ENCODE measurements at regions not wholly inside any gene's neighbourhood (a gene's known extent, or its start where the extent isn't known, plus 50 kb on each side); places are given as distances from the start of the nearest gene placed in this dataset.
A peak's percentile ranks its signal among the peaks of the same experiment; 100 is the strongest.

DNA sequence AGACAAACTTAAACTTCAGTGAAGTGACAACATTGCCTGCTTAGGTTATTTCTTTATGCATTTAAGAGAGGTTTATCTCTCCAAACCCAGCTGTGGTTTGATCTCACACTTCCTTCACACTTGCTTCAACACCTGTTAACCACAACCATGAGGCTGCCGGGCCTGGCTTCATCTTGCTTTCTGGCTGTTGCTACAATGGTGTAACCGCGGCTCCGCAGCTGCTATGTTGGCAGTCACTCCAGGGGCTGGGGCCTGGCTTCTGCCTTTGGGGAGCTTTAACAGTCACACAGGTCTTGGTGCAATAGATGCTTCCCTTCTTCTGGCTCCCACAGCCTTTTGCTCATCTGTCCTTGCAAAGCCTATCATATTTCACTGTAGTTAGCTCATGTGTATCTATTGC lies 72.9 kb upstream of the MNS1 start:
- Mint-ChIP-seq H3K4me1 (ENCODE audit: low read depth) (peaks cover 14% of the 10 kb centered on the region), H3K36me3 (ENCODE audit: low read depth) (no peaks in the 10 kb centered on the region), H3K9me3 (no peaks in the 10 kb centered on the region), H3K27me3 (no peaks in the 10 kb centered on the region), H3K4me3 (no peak overlapping the region), H3K27ac (no peak overlapping the region)
- no peak overlapping the region for H3K4me3 ChIP-seq (ENCODE audit: low read length)
- ChIA-PET CTCF (no interaction called here), POLR2A (interaction anchor here (0.5 kb wide), 1 partner anchor 75 kb away, joined by 3 read pairs; no protein-coding TSS in a partner anchor)
- H3K27me3 ChIP-seq (ENCODE audit: control insufficient read depth in 1 of 2, insufficient read depth in 2 of 2, low read length in 2 of 2) = no peaks in the 10 kb centered on the region
- intact Hi-C loops (cut with DNase I, micrococcal nuclease) = no loop called here
- H3K36me3 ChIP-seq (ENCODE audit: insufficient read depth, low read length) = no peaks in the 10 kb centered on the region
- peaks cover 0 to 12% of the 10 kb centered on the region in 2 experiments for H3K9me3 ChIP-seq (ENCODE audit: control insufficient read depth in 1 of 2, insufficient read depth in 1 of 2, low read length in 2 of 2)
- TF ChIP-seq, protein P1, sequence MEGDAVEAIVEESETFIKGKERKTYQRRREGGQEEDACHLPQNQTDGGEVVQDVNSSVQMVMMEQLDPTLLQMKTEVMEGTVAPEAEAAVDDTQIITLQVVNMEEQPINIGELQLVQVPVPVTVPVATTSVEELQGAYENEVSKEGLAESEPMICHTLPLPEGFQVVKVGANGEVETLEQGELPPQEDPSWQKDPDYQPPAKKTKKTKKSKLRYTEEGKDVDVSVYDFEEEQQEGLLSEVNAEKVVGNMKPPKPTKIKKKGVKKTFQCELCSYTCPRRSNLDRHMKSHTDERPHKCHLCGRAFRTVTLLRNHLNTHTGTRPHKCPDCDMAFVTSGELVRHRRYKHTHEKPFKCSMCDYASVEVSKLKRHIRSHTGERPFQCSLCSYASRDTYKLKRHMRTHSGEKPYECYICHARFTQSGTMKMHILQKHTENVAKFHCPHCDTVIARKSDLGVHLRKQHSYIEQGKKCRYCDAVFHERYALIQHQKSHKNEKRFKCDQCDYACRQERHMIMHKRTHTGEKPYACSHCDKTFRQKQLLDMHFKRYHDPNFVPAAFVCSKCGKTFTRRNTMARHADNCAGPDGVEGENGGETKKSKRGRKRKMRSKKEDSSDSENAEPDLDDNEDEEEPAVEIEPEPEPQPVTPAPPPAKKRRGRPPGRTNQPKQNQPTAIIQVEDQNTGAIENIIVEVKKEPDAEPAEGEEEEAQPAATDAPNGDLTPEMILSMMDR (IDR thresholded peaks at IDR 0.05) = no peak
- ATAC-seq (ENCODE audit: poor library complexity) (peak; percentile 44), DNase-seq (peak in 10 of 14 experiments; percentile 3 to 73 (median 25))
- no peak overlapping the region for H3K27ac ChIP-seq (ENCODE audit: low read depth in 1 of 2, low read length in 2 of 2)
- peaks cover 5% of the 10 kb centered on the region for H3K4me1 ChIP-seq (ENCODE audit: insufficient read depth, low read length)

DNA sequence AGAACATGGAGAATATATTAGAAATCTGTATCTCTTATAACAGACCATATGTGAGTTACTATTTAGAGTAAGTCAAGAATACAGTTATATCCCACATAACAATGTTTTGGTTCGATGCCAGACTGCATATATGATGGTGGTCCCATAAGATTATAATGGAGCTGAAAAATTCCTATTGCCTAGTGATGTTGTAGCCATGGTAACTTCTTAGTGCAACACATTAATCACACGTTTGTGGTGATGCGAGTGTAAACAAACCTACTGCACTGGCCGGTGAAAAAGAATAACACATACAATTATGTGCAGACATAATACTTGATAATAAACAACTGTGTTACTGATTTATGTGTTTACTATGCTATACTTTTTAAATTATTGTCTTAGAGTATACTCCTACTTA lies 69.8 kb upstream of the MNS1 start:
- Histone ChIP-seq H3K27me3 (ENCODE audit: control insufficient read depth in 1 of 2, insufficient read depth in 2 of 2, low read length in 2 of 2) (no peaks in the 10 kb centered on the region), H3K27ac (ENCODE audit: low read depth in 1 of 2, low read length in 2 of 2) (no peak overlapping the region), H3K4me1 (ENCODE audit: insufficient read depth, low read length) (peaks cover 5% of the 10 kb centered on the region), H3K4me3 (ENCODE audit: low read length) (no peak overlapping the region), H3K9me3 (ENCODE audit: control insufficient read depth in 1 of 2, insufficient read depth in 1 of 2, low read length in 2 of 2) (peaks cover 0 to 4% of the 10 kb centered on the region in 2 experiments), H3K36me3 (ENCODE audit: insufficient read depth, low read length) (no peaks in the 10 kb centered on the region)
- H3K27ac Mint-ChIP-seq = no peak overlapping the region
- no peak for DNase-seq
- no peaks in the 10 kb centered on the region for H3K9me3 Mint-ChIP-seq
- no peak for ATAC-seq (ENCODE audit: poor library complexity)
- ChIA-PET POLR2A (no interaction called here), CTCF (no interaction called here)
- no peak overlapping the region for H3K4me3 Mint-ChIP-seq
- TF ChIP-seq, protein P1 (IDR thresholded peaks at IDR 0.05) = no peak
- no peaks in the 10 kb centered on the region for H3K36me3 Mint-ChIP-seq (ENCODE audit: low read depth)
- intact Hi-C loops (cut with DNase I, micrococcal nuclease) = no loop called here
- peaks cover 14% of the 10 kb centered on the region for H3K4me1 Mint-ChIP-seq (ENCODE audit: low read depth)
- no peaks in the 10 kb centered on the region for H3K27me3 Mint-ChIP-seq

DNA sequence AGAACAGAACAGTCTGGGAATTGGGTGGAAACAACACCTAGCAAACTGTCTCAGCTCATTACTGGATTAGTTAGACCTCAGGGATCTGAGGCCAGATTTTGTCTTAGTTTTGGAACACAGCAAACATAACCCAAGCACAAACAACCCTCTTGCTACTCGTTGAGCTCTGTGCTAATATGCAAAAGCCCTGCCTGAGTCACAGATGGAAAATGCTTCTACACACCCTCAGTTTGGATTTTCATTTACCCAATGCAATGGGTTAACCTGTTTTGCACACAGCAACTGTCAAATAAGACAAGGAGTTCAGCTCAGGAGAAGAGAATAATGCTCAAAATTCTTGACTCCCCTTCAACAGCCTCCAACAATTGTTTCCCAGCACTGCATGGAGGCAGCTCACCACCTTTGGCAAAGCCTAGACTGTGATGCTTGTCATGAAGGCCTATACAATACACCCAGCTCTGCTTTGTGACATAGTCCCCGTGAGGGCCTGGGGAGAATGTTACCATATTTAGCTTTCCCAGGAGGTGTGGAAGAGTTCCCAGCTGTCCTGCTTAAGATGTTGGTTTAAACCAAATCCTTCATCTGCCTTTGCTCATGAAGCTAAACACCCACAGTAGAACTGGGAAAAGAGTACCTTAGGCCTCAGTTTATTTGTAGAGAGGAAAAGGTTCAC lies 68.9 kb upstream of the MNS1 start:
- H3K9me3 ChIP-seq (ENCODE audit: control insufficient read depth in 1 of 2, insufficient read depth in 1 of 2, low read length in 2 of 2) = peaks cover 0 to 4% of the 10 kb centered on the region in 2 experiments
- peaks cover 14% of the 10 kb centered on the region for H3K4me1 Mint-ChIP-seq (ENCODE audit: low read depth)
- peaks cover 5% of the 10 kb centered on the region for H3K4me1 ChIP-seq (ENCODE audit: insufficient read depth, low read length)
- CTCF ChIA-PET = no interaction called here
- H3K27me3 Mint-ChIP-seq = no peaks in the 10 kb centered on the region
- no peak for DNase-seq
- no peak for ATAC-seq (ENCODE audit: poor library complexity)
- H3K27ac Mint-ChIP-seq = no peak overlapping the region
- H3K36me3 Mint-ChIP-seq (ENCODE audit: low read depth) = no peaks in the 10 kb centered on the region
- H3K4me3 Mint-ChIP-seq = no peak overlapping the region
- TF ChIP-seq, protein P1 (IDR thresholded peaks at IDR 0.05) = no peak
- intact Hi-C loops (cut with DNase I, micrococcal nuclease) = no loop called here
- POLR2A ChIA-PET = no interaction called here
- no peak overlapping the region for H3K4me3 ChIP-seq (ENCODE audit: low read length)
- H3K27ac ChIP-seq (ENCODE audit: low read depth in 1 of 2, low read length in 2 of 2) = no peak overlapping the region
- no peaks in the 10 kb centered on the region for H3K27me3 ChIP-seq (ENCODE audit: control insufficient read depth in 1 of 2, insufficient read depth in 2 of 2, low read length in 2 of 2)
- no peaks in the 10 kb centered on the region for H3K9me3 Mint-ChIP-seq
- H3K36me3 ChIP-seq (ENCODE audit: insufficient read depth, low read length) = no peaks in the 10 kb centered on the region

Data from CD4-positive, alpha-beta T cell (primary cell).